ENCODE measurements at regions not wholly inside any gene's neighbourhood (a gene's known extent, or its start where the extent isn't known, plus 50 kb on each side); places are given as distances from the start of the nearest gene placed in this dataset.

DNA sequence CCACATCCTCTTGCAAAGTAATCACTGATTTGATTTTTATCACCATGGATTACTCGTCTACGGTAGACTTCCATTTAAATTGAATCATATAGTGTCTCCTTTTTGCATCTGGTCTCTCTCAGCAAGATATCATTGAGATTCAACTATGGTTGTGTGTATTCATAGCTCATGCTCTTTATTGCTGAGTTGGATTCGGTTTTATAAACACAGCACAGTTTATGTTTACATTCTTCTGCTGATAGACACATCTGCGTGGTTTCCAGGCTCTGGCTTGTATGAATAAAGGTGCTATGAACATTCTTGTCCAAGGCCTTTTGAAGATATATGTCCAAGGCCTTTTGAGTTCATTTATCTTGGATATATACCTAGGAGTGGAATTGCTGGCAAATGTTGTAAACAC lies 356.5 kb upstream of the CELF2 start:
- DNase-seq (ENCODE audit: low spot score): no peak
- TF ChIP-seq, protein P1, sequence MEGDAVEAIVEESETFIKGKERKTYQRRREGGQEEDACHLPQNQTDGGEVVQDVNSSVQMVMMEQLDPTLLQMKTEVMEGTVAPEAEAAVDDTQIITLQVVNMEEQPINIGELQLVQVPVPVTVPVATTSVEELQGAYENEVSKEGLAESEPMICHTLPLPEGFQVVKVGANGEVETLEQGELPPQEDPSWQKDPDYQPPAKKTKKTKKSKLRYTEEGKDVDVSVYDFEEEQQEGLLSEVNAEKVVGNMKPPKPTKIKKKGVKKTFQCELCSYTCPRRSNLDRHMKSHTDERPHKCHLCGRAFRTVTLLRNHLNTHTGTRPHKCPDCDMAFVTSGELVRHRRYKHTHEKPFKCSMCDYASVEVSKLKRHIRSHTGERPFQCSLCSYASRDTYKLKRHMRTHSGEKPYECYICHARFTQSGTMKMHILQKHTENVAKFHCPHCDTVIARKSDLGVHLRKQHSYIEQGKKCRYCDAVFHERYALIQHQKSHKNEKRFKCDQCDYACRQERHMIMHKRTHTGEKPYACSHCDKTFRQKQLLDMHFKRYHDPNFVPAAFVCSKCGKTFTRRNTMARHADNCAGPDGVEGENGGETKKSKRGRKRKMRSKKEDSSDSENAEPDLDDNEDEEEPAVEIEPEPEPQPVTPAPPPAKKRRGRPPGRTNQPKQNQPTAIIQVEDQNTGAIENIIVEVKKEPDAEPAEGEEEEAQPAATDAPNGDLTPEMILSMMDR (IDR thresholded peaks at IDR 0.05): no peak
- no peak for ATAC-seq (ENCODE audit: low FRiP score)

DNA sequence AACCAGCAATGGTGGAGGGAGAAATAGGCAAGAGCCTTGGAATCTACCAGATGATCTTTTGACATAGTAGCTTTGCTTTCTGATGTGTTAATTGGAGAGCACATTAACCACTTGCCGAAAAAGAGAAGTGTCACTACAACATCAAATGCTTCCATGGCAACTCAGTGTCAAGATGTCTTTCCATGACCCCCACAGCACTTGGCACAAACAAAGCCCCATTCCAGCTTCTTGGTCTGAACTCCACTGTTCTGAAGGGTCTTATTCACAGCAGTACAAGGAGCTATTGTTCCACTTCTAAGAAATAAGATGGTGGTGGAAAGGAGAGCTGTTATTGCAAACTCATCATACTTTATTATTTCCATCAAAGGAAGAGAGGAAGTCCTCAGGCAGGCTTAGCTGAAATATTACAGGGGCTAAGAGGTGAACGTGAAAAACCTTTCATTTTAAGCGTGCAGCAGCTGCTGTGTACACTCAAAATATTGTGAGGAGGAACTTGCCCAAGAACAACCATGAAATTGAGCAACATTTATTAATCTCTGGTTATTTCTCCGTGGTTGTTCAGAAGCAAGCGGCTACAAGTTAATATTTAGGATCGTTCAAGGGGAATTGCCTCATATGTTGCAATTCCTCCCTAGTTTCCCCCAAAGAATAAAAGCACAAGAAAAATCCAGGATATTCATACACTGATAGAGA lies 354.8 kb upstream of the CELF2 start:
- TF ChIP-seq, protein P1 (IDR thresholded peaks at IDR 0.05): no peak
- ATAC-seq (ENCODE audit: low FRiP score) (no peak), DNase-seq (ENCODE audit: low spot score) (no peak)

DNA sequence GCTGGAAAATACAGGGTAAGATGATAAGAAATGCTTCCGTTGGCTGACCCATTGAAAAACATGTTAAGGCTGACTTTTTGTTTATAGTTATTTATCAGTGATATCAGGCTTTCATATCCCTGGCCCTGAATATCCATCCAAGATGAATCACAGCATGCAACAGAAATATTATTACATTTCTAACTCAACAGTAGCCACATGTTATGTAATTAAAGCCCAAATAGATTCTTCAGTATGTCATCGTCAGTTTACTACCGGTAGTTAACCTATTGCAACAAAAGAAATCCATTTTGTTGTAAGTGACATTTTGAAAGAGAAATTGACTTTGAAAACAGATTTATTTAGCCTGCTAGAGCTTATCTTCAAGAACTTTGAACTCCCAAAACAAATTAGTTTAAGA lies 354.1 kb upstream of the CELF2 start:
- ATAC-seq (ENCODE audit: low FRiP score) (no peak), DNase-seq (ENCODE audit: low spot score) (no peak)

DNA sequence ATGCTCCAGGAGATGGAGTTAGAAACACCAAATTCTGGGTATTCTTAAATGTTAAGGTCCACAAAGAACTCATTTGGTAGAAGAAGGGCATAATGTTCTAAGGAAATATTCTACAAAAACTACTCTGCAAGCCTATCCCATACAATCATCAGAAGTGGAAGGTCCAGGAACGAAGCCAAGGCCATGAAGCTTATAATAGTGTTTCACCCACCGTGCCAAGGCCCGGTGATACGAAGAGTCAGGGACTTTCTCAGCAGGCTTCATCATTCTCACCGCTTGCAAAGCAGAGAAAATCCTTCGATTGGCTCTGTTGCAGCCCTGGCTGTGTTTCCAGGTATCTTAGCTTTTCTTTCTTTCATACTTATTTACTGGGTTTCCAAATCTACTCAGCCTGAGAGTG lies 351.9 kb upstream of the CELF2 start:
- no peak for DNase-seq (ENCODE audit: low spot score)
- TF ChIP-seq, protein P1 (IDR thresholded peaks at IDR 0.05): no peak
- ATAC-seq (ENCODE audit: low FRiP score): no peak

More for the DNA sequence above, 354.1 kb upstream of the CELF2 start:
- TF ChIP-seq, protein P1 (IDR thresholded peaks at IDR 0.05): no peak

DNA sequence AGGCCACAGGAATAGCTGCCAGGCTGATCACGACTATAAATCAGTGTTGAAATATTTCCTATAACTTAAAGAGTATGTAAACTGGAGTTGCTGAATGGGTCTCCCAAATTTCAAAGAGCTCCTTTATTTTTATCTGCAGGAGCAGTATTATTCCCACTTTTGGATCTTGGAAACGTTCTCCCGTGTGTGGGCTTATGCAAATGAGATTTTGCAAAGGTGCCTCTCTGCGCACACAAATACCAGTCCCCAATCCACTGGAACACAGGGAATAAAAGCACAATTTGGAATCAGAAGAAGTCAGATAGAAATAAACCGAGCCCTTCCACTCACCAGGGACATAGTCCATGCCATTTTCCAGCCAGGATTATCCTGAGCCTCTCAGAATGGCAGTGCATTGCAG lies 350.2 kb upstream of the CELF2 start:
- ATAC-seq (ENCODE audit: low FRiP score) (no peak), DNase-seq (ENCODE audit: low spot score) (no peak)
- TF ChIP-seq, protein P1 (IDR thresholded peaks at IDR 0.05): no peak

DNA sequence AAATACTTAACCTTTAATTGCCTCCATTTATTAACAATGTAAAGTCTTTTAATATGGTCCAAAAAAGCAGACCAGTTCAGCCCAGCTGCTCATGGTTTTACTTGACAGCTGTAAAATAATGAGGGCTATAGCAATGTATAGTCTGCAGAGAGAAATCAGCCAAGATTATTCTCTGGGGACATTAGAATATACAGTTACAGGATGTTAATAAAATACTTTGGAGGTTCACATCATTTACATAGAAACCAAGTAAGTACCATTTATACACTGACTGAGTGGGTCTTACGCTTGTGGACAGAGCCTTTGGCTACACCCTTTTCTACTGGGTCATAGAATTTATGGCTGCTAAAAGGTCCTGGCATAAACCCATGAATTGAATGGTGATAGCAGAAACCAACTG lies 340.7 kb upstream of the CELF2 start:
- TF ChIP-seq, protein P1 (IDR thresholded peaks at IDR 0.05): no peak
- no peak for ATAC-seq (ENCODE audit: low FRiP score)
- no peak for DNase-seq (ENCODE audit: low spot score)

DNA sequence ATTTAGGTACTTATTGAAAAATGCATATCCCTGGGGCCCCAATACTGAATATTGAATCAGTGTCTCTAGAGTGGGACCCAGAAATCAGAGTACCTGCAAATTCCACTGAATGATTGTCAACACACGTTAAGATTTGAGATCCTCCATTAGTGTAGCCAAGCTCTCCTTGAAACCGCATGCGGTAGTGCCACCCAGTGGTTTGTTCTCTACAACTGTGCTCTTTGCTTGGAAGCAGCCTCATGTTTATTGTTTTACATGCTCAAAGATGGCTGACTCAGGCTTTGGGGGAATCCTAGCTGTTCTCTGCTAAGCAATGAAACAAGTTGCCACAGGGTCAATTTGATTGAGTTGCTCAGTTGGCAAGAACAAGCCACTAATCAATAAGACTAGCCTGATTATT lies 340.2 kb upstream of the CELF2 start:
- TF ChIP-seq, protein P1 (IDR thresholded peaks at IDR 0.05): no peak
- DNase-seq (ENCODE audit: low spot score): no peak
- no peak for ATAC-seq (ENCODE audit: low FRiP score)
